Smooth muscle cell (in vitro differentiated cells): ENCODE measurements at regions not wholly inside any gene's neighbourhood (a gene's known extent, or its start where the extent isn't known, plus 50 kb on each side); places are given as distances from the start of the nearest gene placed in this dataset.

Source experiments
- DNase-seq: peaks from one replicate; lab custom pipeline; 2025; ENCODE audit not compliant: unreplicated experiment; lab: John Stamatoyannopoulos, UW
- H2AFZ ChIP-seq: fragments of 200-600 bp; sonication (generic); 2 replicates; pipeline ENCODE4 v1.6.0; 2016; ENCODE audit warnings: antibody characterized with exemption, low read depth, mild to moderate bottlenecking
- H3F3A ChIP-seq: fragments of 200-600 bp; sonication (generic); 2 replicates; pipeline ENCODE4 v1.6.0; 2017; ENCODE audit warnings: antibody characterized with exemption, low read depth
- H3K27ac ChIP-seq: fragments of 200-600 bp; sonication (generic); 2 replicates; pipeline ENCODE4 v1.5.1; 2016; ENCODE audit warnings: low read depth, mild to moderate bottlenecking
- H3K27me3 ChIP-seq: fragments of 200-600 bp; sonication (generic); 2 replicates; pipeline ENCODE4 v1.6.1; 2016; ENCODE audit warnings: low read depth, mild to moderate bottlenecking
- H3K36me3 ChIP-seq: fragments of 200-600 bp; sonication (generic); 2 replicates; pipeline ENCODE4 v1.5.1; 2016; ENCODE audit warnings: low read depth
- H3K4me1 ChIP-seq: fragments of 200-600 bp; sonication (generic); 2 replicates; pipeline ENCODE4 v1.5.1; 2016; ENCODE audit warnings: low read depth
- H3K4me2 ChIP-seq: fragments of 200-600 bp; sonication (generic); 2 replicates; pipeline ENCODE4 v1.6.0; 2016; ENCODE audit warnings: mild to moderate bottlenecking
- H3K4me3 ChIP-seq: fragments of 200-600 bp; sonication (generic); 2 replicates; pipeline ENCODE4 v1.5.1; 2016; ENCODE audit warnings: mild to moderate bottlenecking
- H3K79me2 ChIP-seq: fragments of 200-600 bp; sonication (generic); 2 replicates; pipeline ENCODE4 v1.6.0; 2016; ENCODE audit warnings: low read depth, mild to moderate bottlenecking
- H3K9ac ChIP-seq: fragments of 200-600 bp; sonication (generic); 2 replicates; pipeline ENCODE4 v1.6.0; 2016; ENCODE audit warnings: low read depth
- H3K9me3 ChIP-seq: fragments of 200-600 bp; sonication (generic); replicated peaks from 2 replicates; pipeline ENCODE4 v1.5.1; 2016; ENCODE audit warnings: low read depth
- H4K20me1 ChIP-seq: fragments of 200-600 bp; sonication (generic); 2 replicates; pipeline ENCODE4 v1.6.0; 2016; ENCODE audit warnings: low read depth
- CTCF ChIP-seq: fragments of 200-600 bp; sonication (generic); IDR thresholded peaks from 2 replicates; pipeline ENCODE4 v1.5.1; 2017; ENCODE audit warnings: borderline replicate concordance, mild to moderate bottlenecking, antibody characterized with exemption; ENCODE audit not compliant: insufficient read depth, poor library complexity, severe bottlenecking
- WGBS: methylation state at CpG from one replicate; pipeline ENCODE4 v1.1.7; 2016; ENCODE audit warnings: low lambda C conversion rate; 5-methylcytosine and 5-hydroxymethylcytosine counted together

- Histone ChIP-seq H3K79me2 (no peaks in the 10 kb centered on the region), H3K4me3 (no peak overlapping the region), H3F3A (no peaks in the 10 kb centered on the region), H3K9ac (no peak overlapping the region), H3K4me1 (no peaks in the 10 kb centered on the region), H3K27me3 (no peaks in the 10 kb centered on the region), H3K4me2 (no peak overlapping the region), H4K20me1 (no peaks in the 10 kb centered on the region), H2AFZ (no peak overlapping the region), H3K36me3 (no peaks in the 10 kb centered on the region), H3K9me3 (no peaks in the 10 kb centered on the region), H3K27ac (no peak overlapping the region)
- no peak for TF ChIP-seq CTCF
- WGBS = 43% methylated on average over 2 of the region's 2 CpGs
- no peak for DNase-seq
Measured at GRCh38 chr9:6134661-6135180, 80.9 kb upstream of the IL33 start.

- no peaks in the 10 kb centered on the region for H3K36me3 ChIP-seq
- H3K27me3 ChIP-seq = no peaks in the 10 kb centered on the region
- H3F3A ChIP-seq = no peaks in the 10 kb centered on the region
- H3K9ac ChIP-seq = no peak overlapping the region
- H3K79me2 ChIP-seq = no peaks in the 10 kb centered on the region
- H3K27ac ChIP-seq = no peak overlapping the region
- H3K4me1 ChIP-seq = no peaks in the 10 kb centered on the region
- H3K4me3 ChIP-seq = no peak overlapping the region
- H4K20me1 ChIP-seq = no peaks in the 10 kb centered on the region
- 86% methylated on average over 5 of the region's 5 CpGs for WGBS
- H2AFZ ChIP-seq = no peak overlapping the region
- no peaks in the 10 kb centered on the region for H3K9me3 ChIP-seq
- H3K4me2 ChIP-seq = no peak overlapping the region
- TF ChIP-seq CTCF = no peak
- no peak for DNase-seq
Measured at GRCh38 chr9:6133346-6134063, 82.1 kb upstream of the IL33 start.

GRCh38 chr9:6132650-6133049 lies 83.0 kb upstream of the IL33 start:
- Histone ChIP-seq H3K9me3 (no peaks in the 10 kb centered on the region), H3K27me3 (no peaks in the 10 kb centered on the region), H3K79me2 (no peaks in the 10 kb centered on the region), H3K9ac (no peak overlapping the region), H2AFZ (no peak overlapping the region), H3K27ac (no peak overlapping the region), H3K4me3 (no peak overlapping the region), H3F3A (no peaks in the 10 kb centered on the region), H3K4me1 (no peaks in the 10 kb centered on the region), H3K4me2 (no peak overlapping the region), H4K20me1 (no peaks in the 10 kb centered on the region), H3K36me3 (no peaks in the 10 kb centered on the region)
- no peak for DNase-seq
- no peak for TF ChIP-seq CTCF
- 77% methylated on average over 4 of the region's 4 CpGs for WGBS

- DNase-seq = no peak
- no peak overlapping the region for H2AFZ ChIP-seq
- no peaks in the 10 kb centered on the region for H3K79me2 ChIP-seq
- WGBS = 89% methylated on average over 2 of the region's 2 CpGs
- H3K36me3 ChIP-seq = no peaks in the 10 kb centered on the region
- no peaks in the 10 kb centered on the region for H3K4me1 ChIP-seq
- no peak overlapping the region for H3K27ac ChIP-seq
- H3K4me3 ChIP-seq = no peak overlapping the region
- H3K9me3 ChIP-seq = no peaks in the 10 kb centered on the region
- no peaks in the 10 kb centered on the region for H3F3A ChIP-seq
- no peak overlapping the region for H3K4me2 ChIP-seq
- no peak overlapping the region for H3K9ac ChIP-seq
- TF ChIP-seq CTCF = no peak
- no peaks in the 10 kb centered on the region for H4K20me1 ChIP-seq
- no peaks in the 10 kb centered on the region for H3K27me3 ChIP-seq
Measured at GRCh38 chr9:6128030-6128429, 87.6 kb upstream of the IL33 start.
